HepG2 (cell line): ENCODE measurements at regions not wholly inside any gene's neighbourhood (a gene's known extent, or its start where the extent isn't known, plus 50 kb on each side); places are given as distances from the start of the nearest gene placed in this dataset.

Experiments
- ATAC-seq: fragments of 200-7000 bp; cut with Tn5 transposase; 3 replicates; pipeline ENCODE4 v1.9.1; 2020; ENCODE audit warnings: mild to moderate bottlenecking, moderate library complexity
- BruUV-seq: library from RNA; stranded (reverse); fragments of 400-500 nt; replicated peaks from 2 replicates; lab custom pipeline; 2021; lab: Mats Ljungman, UMichigan
- CTCF ChIA-PET: fragments of 300-600 bp; formaldehyde crosslinking; extraction: SDS; loops from one replicate; lab custom pipeline; 2021; ENCODE audit warnings: low total read pairs, inconsistent platforms, low intra/inter-chr PET ratio; lab: Yijun Ruan, JAX
- POLR2A ChIA-PET: fragments of 350-600 bp; sonication (Branson Sonifier 250); formaldehyde crosslinking; loops from one replicate; lab custom pipeline; 2020; ENCODE audit warnings: antibody characterized with exemption, inconsistent platforms; lab: Yijun Ruan, JAX
- DNase-seq: peaks from one replicate; pipeline ENCODE4 v3.0.0-alpha.2; 2015; ENCODE audit warnings: low spot score
- FAIRE-seq: peaks from 3 replicates; lab custom pipeline; 2011; peaks lifted over from hg19 to GRCh38; lab: Jason Lieb, UNC
- H2AFZ ChIP-seq: one replicate; pipeline ENCODE4 v1.6.1; 2011; ENCODE audit warnings: low read length, inconsistent platforms
- H3K27ac ChIP-seq: fragments of 300-600 bp; 3 replicates; pipeline ENCODE4 v1.8.0; 2011; ENCODE audit warnings: mixed run types, mild to moderate bottlenecking, mixed read lengths, low read length, inconsistent platforms; ENCODE audit not compliant: insufficient read depth; ENCODE audit errors: extremely low read length
- H3K27me3 ChIP-seq, 2 experiments: fragments of 200-600 bp in 1 of 2; 2 replicates in 1 of 2; 3 replicates in 1 of 2; pipeline versions ENCODE4 v1.6.0 to v1.8.0; 2011; ENCODE audit warnings: low read length in 2 of 2, mild to moderate bottlenecking in 2 of 2, moderate library complexity in 2 of 2, inconsistent platforms in 1 of 2; ENCODE audit not compliant: insufficient read depth in 2 of 2, control insufficient read depth in 1 of 2
- H3K36me3 ChIP-seq, 2 experiments: fragments of 200-600 bp in 1 of 2; replicated peaks in 1 of 2; 2 replicates in 1 of 2; 3 replicates in 1 of 2; pipeline versions ENCODE4 v1.5.1 to v1.8.0; 2011; ENCODE audit warnings: low read length in 2 of 2, inconsistent platforms in 1 of 2; ENCODE audit not compliant: insufficient read depth in 2 of 2, control insufficient read depth in 1 of 2
- H3K4me1 ChIP-seq: 2 replicates; pipeline ENCODE4 v1.5.1; 2012; ENCODE audit warnings: low read length, inconsistent platforms; ENCODE audit not compliant: insufficient read depth
- H3K4me2 ChIP-seq: 2 replicates; pipeline ENCODE4 v1.6.0; 2011; ENCODE audit warnings: low read depth, low read length, inconsistent platforms
- H3K4me3 ChIP-seq, 3 experiments: fragments of 200-600 bp in 1 of 3; sonication (generic), shearing (Covaris generic) in 1 of 3; replicated peaks in 1 of 3; 2 replicates each; pipeline ENCODE4 v1.5.1; 2011 to 2016; ENCODE audit warnings: low read length in 3 of 3, inconsistent platforms in 2 of 3, low read depth in 2 of 3, mild to moderate bottlenecking in 2 of 3, control low read depth in 1 of 3, mixed read lengths in 1 of 3; ENCODE audit not compliant: insufficient read depth in 1 of 3
- H3K79me2 ChIP-seq: one replicate; pipeline ENCODE4 v1.6.1; 2011; ENCODE audit warnings: low read length, inconsistent platforms; ENCODE audit not compliant: insufficient read depth
- H3K9ac ChIP-seq: 2 replicates; pipeline ENCODE4 v1.6.0; 2011; ENCODE audit warnings: mild to moderate bottlenecking, low read depth, low read length, inconsistent platforms; ENCODE audit not compliant: insufficient read depth
- H3K9me3 ChIP-seq: 2 replicates; pipeline ENCODE4 v1.5.1; 2012; ENCODE audit warnings: mild to moderate bottlenecking, low read length
- H4K20me1 ChIP-seq: 2 replicates; pipeline ENCODE4 v1.6.0; 2011; ENCODE audit warnings: inconsistent platforms, mild to moderate bottlenecking, low read length, moderate library complexity; ENCODE audit not compliant: insufficient read depth
- ARID3A ChIP-seq: IDR thresholded peaks from 2 replicates; pipeline ENCODE4 v1.6.1; 2012; ENCODE audit warnings: low read depth, low read length, improper control_type of control experiment
- ATF2 ChIP-seq: sonication (generic); formaldehyde crosslinking; IDR thresholded peaks from 2 replicates; pipeline ENCODE4 v1.4.0; 2020; ENCODE audit warnings: missing genetic modification reagents
- DR1 ChIP-seq: sonication (generic); formaldehyde crosslinking; IDR thresholded peaks from 2 replicates; pipeline ENCODE4 v1.8.0; 2021; ENCODE audit warnings: mild to moderate bottlenecking, missing genetic modification reagents, inconsistent platforms
- ETS1 ChIP-seq: sonication (generic); formaldehyde crosslinking; IDR thresholded peaks from 2 replicates; pipeline ENCODE4 v1.4.0; 2020; ENCODE audit warnings: missing genetic modification reagents
- MED1 ChIP-seq: sonication (generic); formaldehyde crosslinking; IDR thresholded peaks from 2 replicates; pipeline ENCODE4 v1.4.0; 2020; ENCODE audit warnings: missing genetic modification reagents
- MLX ChIP-seq: IDR thresholded peaks from 2 replicates; pipeline ENCODE4 v1.6.1; 2016
- NKX3-1 ChIP-seq: sonication (generic); formaldehyde crosslinking; IDR thresholded peaks from 2 replicates; pipeline ENCODE4 v1.5.0; 2020; ENCODE audit warnings: missing genetic modification reagents
- SNAPC2 ChIP-seq: sonication (generic); formaldehyde crosslinking; IDR thresholded peaks from 2 replicates; pipeline ENCODE4 v1.8.1; 2022; ENCODE audit warnings: mild to moderate bottlenecking, missing genetic modification reagents
- TEF ChIP-seq: sonication (generic); formaldehyde crosslinking; IDR thresholded peaks from 2 replicates; pipeline ENCODE4 v1.5.0; 2020; ENCODE audit warnings: missing genetic modification reagents
- ZHX2 ChIP-seq, 2 experiments: sonication (generic) in 1 of 2; formaldehyde crosslinking in 1 of 2; IDR thresholded peaks; 2 replicates each; pipeline versions ENCODE4 v1.6.1 to v1.9.0; 2014 to 2022; ENCODE audit warnings: antibody characterized with exemption in 1 of 2, borderline replicate concordance in 1 of 2, inconsistent platforms in 1 of 2, low read depth in 1 of 2, missing genetic modification reagents in 1 of 2
- ZNF264 ChIP-seq: sonication (generic); formaldehyde crosslinking; IDR thresholded peaks from 2 replicates; pipeline ENCODE4 v1.4.0; 2020; ENCODE audit warnings: missing genetic modification reagents
- ZNF839 ChIP-seq: sonication (generic); formaldehyde crosslinking; IDR thresholded peaks from 2 replicates; pipeline ENCODE4 v1.4.0; 2020; ENCODE audit warnings: missing genetic modification reagents, mild to moderate bottlenecking, borderline replicate concordance
- WGBS: methylation state at CpG from one replicate; pipeline ENCODE4 v1.1.6; 2017; ENCODE audit warnings: low lambda C conversion rate; 5-methylcytosine and 5-hydroxymethylcytosine counted together
- in situ Hi-C: cut with HindIII; loops from 2 replicates; pipeline ENCODE4 v1.10.0; 2017; ENCODE audit warnings: low pct_unique_long_range_greater_than_20kb; ENCODE audit not compliant: extremely low pct_ligation_motif_present
- intact Hi-C: fragments of 100-400 bp; cut with micrococcal nuclease; formaldehyde crosslinking; loops from one replicate; pipeline ENCODE4 v1.10.0; 2022; ENCODE audit not compliant: unreplicated experiment

GRCh38 chr15:62932436-62932835 is 110.1 kb upstream of the TPM1 start (continued):
- TF ChIP-seq ZHX2 (IDR thresholded peaks at IDR 0.05; ENCODE audit: low read depth) (no peak), ZHX2 (CRISPR knock-in tag; IDR thresholded peaks at IDR 0.05; ENCODE audit: borderline replicate concordance) (no peak), ETS1 (CRISPR knock-in tag) (no peak)

- no TSS peak for BruUV-seq
- DNase-seq (no peak), FAIRE-seq (no peak), ATAC-seq (no peak)
- Histone ChIP-seq H3K4me1 (peaks cover 25% of the 10 kb centered on the region), H3K27me3 (no peaks in the 10 kb centered on the region), H3K9me3 (no peaks in the 10 kb centered on the region), H2AFZ (no peak overlapping the region), H3K4me2 (no peak overlapping the region), H3K4me3 (no peak overlapping the region), H3K36me3 (no peaks in the 10 kb centered on the region), H3K9ac (no peak overlapping the region), H4K20me1 (no peaks in the 10 kb centered on the region), H3K27ac (no peak overlapping the region), H3K79me2 (no peaks in the 10 kb centered on the region)
- WGBS: 42% methylated on average over 2 of the region's 2 CpGs
- POLR2A ChIA-PET: no interaction called here
- CTCF ChIA-PET: no interaction called here
- TF ChIP-seq ZNF264 (CRISPR knock-in tag): no peak
- no peak for TF ChIP-seq SNAPC2
- TF ChIP-seq ZNF839 (CRISPR knock-in tag): no peak
- no peak for TF ChIP-seq TEF (CRISPR knock-in tag)
- no peak for TF ChIP-seq ARID3A
- TF ChIP-seq NKX3-1 (CRISPR knock-in tag): no peak
- TF ChIP-seq ATF2: no peak
- TF ChIP-seq MLX (CRISPR knock-in tag): no peak
- no peak for TF ChIP-seq MED1 (CRISPR knock-in tag)
- no peak for TF ChIP-seq DR1 (CRISPR knock-in tag)
- in situ Hi-C loops: no loop called here
- intact Hi-C loops: no loop called here
These were observed 109.2 kb upstream of the TPM1 start for GRCh38 chr15:62933386-62933785.
